NT2/D1 (cell line): ENCODE measurements at regions not wholly inside any gene's neighbourhood (a gene's known extent, or its start where the extent isn't known, plus 50 kb on each side); places are given as distances from the start of the nearest gene placed in this dataset.

Source experiments
- DNase-seq: peaks from one replicate; pipeline ENCODE4 v3.0.0-alpha.2; 2011; ENCODE audit warnings: low read depth, low spot score
- H3K27me3 ChIP-seq: 2 replicates; pipeline ENCODE4 v1.6.0; 2011; ENCODE audit warnings: mild to moderate bottlenecking; ENCODE audit not compliant: insufficient read length, insufficient read depth
- H3K36me3 ChIP-seq: 2 replicates; pipeline ENCODE4 v1.6.1; 2011; ENCODE audit warnings: mild to moderate bottlenecking, low read length, mixed read lengths; ENCODE audit not compliant: insufficient read depth, insufficient read length
- H3K4me1 ChIP-seq: 2 replicates; pipeline ENCODE4 v1.5.1; 2011; ENCODE audit not compliant: insufficient read depth, insufficient read length
- H3K4me3 ChIP-seq: 2 replicates; pipeline ENCODE4 v1.5.1; 2011; ENCODE audit warnings: low read depth; ENCODE audit not compliant: insufficient read length
- H3K9ac ChIP-seq: 2 replicates; pipeline ENCODE4 v1.6.0; 2011; ENCODE audit warnings: low read depth; ENCODE audit not compliant: insufficient read length
- H3K9me3 ChIP-seq: 2 replicates; pipeline ENCODE4 v1.5.1; 2011; ENCODE audit warnings: mild to moderate bottlenecking, low read length; ENCODE audit not compliant: insufficient read depth
- SUZ12 ChIP-seq: IDR thresholded peaks from 2 replicates; pipeline ENCODE4 v1.6.1; 2011; ENCODE audit not compliant: insufficient read length, insufficient read depth; ENCODE audit errors: extremely low read depth
- YY1 ChIP-seq: IDR thresholded peaks from 2 replicates; pipeline ENCODE4 v1.6.1; 2011; ENCODE audit not compliant: insufficient read length, insufficient read depth
- ZNF274 ChIP-seq: IDR thresholded peaks from 2 replicates; pipeline ENCODE4 v1.6.1; 2011; ENCODE audit warnings: mild to moderate bottlenecking, low read depth, low read length

DNA sequence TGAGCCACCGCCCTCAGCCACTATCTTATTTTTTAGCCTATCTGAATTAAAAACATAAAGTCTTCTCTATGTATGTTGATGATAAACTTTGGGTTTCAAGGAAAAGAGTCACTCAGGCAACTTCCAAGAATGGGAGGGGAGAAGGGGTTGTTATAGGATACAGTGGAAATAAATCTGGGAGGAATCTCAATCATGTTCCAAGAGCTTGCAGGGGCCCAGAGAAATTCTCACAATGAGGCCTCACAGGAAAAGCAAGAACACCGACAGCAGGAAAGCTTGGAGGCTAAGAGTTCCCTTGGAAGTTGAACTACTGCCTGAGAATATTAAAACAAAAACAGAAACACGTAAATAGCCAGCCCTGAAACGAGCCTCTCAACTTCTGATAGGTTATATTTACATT, 384.6 kb upstream of the IGFBP7 start:
- H3K4me1 ChIP-seq = no peaks in the 10 kb centered on the region
- H3K9ac ChIP-seq = no peak overlapping the region
- DNase-seq = no peak
- no peak overlapping the region for H3K4me3 ChIP-seq
- H3K27me3 ChIP-seq = no peaks in the 10 kb centered on the region
- H3K9me3 ChIP-seq = no peaks in the 10 kb centered on the region; the same call in 1 of the 2 replicates
- TF ChIP-seq ZNF274 (no peak), YY1 (no peak), SUZ12 (no peak)
- H3K36me3 ChIP-seq = no peaks in the 10 kb centered on the region

DNA sequence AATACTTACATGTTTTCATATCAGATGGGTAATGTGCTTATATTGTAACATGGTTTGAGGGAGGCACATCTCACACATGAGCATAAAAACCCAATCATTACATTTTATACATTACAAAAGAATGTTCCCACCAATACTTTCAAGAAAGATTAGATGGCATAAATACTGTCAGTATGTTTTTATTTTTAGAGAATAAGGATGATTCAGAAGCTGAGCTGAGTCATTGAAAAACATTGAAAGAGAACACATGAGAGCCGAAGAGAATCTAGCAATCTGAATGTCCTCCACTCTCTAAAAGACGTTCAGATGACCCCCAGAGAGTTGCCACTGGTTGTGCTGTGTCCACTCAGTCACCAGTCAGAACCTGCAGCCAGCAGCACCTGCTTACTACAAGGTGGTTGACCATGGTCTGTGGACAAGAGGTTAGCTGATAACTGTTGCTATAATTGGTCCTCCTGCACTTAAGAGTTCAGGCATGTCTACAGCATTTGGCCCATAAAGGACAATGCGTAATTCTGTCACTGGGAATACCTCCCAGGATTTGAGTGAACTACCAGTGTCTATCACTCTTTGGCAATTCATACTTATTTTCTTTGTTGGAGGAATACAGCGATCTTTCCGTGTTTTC, 382.2 kb upstream of the IGFBP7 start:
- no peak for TF ChIP-seq SUZ12
- no peak for TF ChIP-seq YY1
- TF ChIP-seq ZNF274 = no peak
- Histone ChIP-seq H3K9me3 (no peaks in the 10 kb centered on the region; the same call in 1 of the 2 replicates), H3K9ac (no peak overlapping the region), H3K4me3 (no peak overlapping the region), H3K27me3 (no peaks in the 10 kb centered on the region), H3K36me3 (no peaks in the 10 kb centered on the region), H3K4me1 (no peaks in the 10 kb centered on the region)
- no peak for DNase-seq

DNA sequence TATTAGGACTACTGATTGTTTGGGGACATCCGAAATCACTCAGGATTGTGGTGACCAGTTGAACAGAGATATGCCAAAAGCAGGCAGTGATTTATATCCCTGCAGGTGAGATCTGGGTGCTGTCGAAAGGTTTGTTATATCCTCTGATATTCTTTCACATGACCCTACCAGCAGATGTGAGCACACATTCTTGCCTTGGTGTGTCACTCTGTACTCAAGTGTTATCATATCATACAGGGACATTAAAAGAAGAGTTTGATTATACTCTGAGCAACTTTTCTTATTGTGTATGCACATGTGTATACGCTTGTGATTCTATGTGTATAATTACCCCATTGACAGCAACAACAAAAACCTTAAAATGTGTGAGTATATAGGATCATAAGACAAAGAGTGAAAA, 381.2 kb upstream of the IGFBP7 start:
- Histone ChIP-seq H3K4me1 (no peaks in the 10 kb centered on the region), H3K4me3 (no peak overlapping the region), H3K9ac (no peak overlapping the region), H3K36me3 (no peaks in the 10 kb centered on the region), H3K9me3 (no peaks in the 10 kb centered on the region; the same call in 1 of the 2 replicates), H3K27me3 (no peaks in the 10 kb centered on the region)
- no peak for TF ChIP-seq SUZ12
- no peak for DNase-seq

DNA sequence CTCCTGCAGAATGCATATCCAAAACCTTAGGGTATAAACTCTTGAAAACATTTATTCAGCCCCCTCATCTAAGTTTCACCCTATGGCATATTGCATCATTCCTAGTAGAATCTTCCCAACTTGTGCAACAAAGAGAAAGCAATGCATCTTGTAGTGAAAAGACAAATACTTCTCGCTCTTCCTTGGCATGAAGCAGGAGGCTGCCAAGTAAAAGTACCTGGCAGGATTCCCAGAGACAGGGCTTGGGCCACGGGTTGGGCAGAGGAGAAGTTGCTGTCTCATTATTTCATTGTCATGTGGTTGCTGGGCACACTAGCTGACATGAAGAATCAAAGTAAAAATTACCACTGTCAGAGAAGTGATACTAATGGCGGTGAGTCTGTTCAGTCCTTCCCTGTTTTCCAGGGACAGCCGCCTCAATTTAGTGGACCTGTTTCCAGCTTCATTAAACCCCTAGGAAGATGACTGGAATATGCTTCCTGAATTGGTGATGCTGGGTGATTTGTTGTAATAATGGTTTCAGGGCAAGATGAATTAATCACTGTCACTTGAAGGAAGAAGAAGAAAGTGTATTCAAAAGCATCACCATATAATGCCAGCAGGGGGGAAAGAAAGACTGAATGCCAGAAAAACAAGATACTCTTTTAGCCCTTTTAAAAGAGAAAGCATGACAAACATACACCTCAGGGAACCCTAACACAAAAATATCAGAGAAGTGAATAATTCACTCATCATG, 380.5 kb upstream of the IGFBP7 start:
- no peak for DNase-seq
- no peaks in the 10 kb centered on the region for H3K36me3 ChIP-seq
- H3K9me3 ChIP-seq = no peaks in the 10 kb centered on the region; the same call in 1 of the 2 replicates

DNA sequence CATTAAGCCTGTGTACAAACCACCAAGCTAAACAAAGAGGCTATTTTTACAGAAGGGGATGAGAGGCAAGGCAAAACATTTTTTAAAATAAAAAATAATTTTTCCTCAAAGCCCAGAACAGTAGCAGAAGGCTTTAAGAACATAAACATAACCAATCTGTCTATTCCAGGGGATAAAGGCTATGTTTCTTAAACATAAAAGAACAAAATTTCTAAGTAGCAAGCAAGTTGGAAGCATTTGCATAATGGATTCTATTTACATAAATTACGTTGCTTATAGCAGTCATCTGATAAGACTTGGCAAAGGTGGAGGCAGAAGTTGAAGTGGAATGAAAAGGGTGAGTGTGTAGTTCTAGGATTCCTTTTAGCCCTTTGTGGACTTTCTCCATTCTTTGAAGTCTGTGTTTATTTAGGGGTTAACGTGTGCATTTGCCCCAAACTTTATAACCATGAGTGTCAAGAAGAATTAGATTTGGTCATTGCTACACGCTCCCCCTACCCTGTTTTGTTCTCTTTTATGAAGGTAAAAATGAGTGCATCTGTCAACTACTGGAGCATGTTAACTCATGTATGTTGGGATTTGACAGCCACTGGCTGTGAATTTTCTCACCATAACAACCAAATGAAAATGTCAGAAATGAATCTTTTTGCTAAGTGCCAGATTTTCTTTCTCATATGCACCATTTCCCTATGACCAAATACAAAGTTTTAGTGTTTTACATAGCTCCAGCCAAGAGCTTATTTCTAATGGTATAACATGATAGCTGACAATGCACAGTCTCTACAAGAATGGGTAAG, 378.4 kb upstream of the IGFBP7 start:
- DNase-seq = no peak
- H3K9ac ChIP-seq = no peak overlapping the region
- no peaks in the 10 kb centered on the region; the same call in 1 of the 2 replicates for H3K9me3 ChIP-seq
- H3K4me3 ChIP-seq = no peak overlapping the region
- no peaks in the 10 kb centered on the region for H3K27me3 ChIP-seq
- no peaks in the 10 kb centered on the region for H3K36me3 ChIP-seq
- no peaks in the 10 kb centered on the region for H3K4me1 ChIP-seq
- TF ChIP-seq SUZ12 (no peak), YY1 (no peak), ZNF274 (no peak)

More for the DNA sequence above, 380.5 kb upstream of the IGFBP7 start:
- H3K4me3 ChIP-seq = no peak overlapping the region
- H3K4me1 ChIP-seq = no peaks in the 10 kb centered on the region
- H3K27me3 ChIP-seq = no peaks in the 10 kb centered on the region
- H3K9ac ChIP-seq = no peak overlapping the region
- TF ChIP-seq ZNF274 (no peak), SUZ12 (no peak), YY1 (no peak)

DNA sequence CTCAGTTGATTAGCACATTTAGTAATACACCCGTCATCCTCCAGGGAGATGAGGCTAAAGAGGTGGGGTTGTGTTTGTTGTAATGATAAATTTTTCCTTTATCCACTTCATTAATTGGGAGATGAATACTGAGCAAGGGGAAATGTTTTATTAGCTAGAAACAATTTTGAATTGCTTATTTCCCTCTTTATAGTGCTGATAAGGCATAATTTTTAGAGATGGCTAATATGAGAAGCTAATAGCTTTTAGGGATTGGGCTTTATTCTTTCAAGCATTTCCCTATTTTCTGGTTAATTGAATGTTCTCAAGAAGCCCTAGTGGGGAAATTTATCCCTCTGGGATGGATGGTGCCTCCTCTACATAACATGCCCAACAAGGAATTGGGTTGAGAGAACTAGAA, 365.2 kb upstream of the IGFBP7 start:
- TF ChIP-seq SUZ12 (no peak), ZNF274 (no peak), YY1 (no peak)

More for the DNA sequence above, 365.2 kb upstream of the IGFBP7 start:
- Histone ChIP-seq H3K9ac (no peak overlapping the region), H3K4me1 (no peaks in the 10 kb centered on the region), H3K4me3 (no peak overlapping the region), H3K9me3 (no peaks in the 10 kb centered on the region), H3K36me3 (no peaks in the 10 kb centered on the region), H3K27me3 (no peaks in the 10 kb centered on the region)
- no peak for DNase-seq
